HG03064 (cell line): ENCODE measurements at regions not wholly inside any gene's neighbourhood (a gene's known extent, or its start where the extent isn't known, plus 50 kb on each side); places are given as distances from the start of the nearest gene placed in this dataset.

Source experiments
- ATAC-seq: cut with Tn5 transposase; IDR thresholded peaks from one replicate; pipeline ENCODE4 v1.9.1; 2021; ENCODE audit warnings: low read depth; ENCODE audit not compliant: unreplicated experiment

GRCh38 chr1:81369833-81370232, 430.9 kb upstream of the ADGRL2 start:
- no peak for ATAC-seq

- ATAC-seq = no peak
These were observed 434.6 kb upstream of the ADGRL2 start for GRCh38 chr1:81366173-81366572.

- no peak for ATAC-seq
These were observed 436.6 kb upstream of the ADGRL2 start for GRCh38 chr1:81364088-81364487.

GRCh38 chr1:81358151-81358550, 442.6 kb upstream of the ADGRL2 start:
- no peak for ATAC-seq

GRCh38 chr1:81351864-81352263, 448.9 kb upstream of the ADGRL2 start:
- no peak for ATAC-seq

GRCh38 chr1:81349194-81349965, 451.4 kb upstream of the ADGRL2 start:
- no peak for ATAC-seq

- ATAC-seq = no peak
These were observed 455.6 kb upstream of the ADGRL2 start for GRCh38 chr1:81345110-81345509.

GRCh38 chr1:81340239-81340638, 460.5 kb upstream of the ADGRL2 start:
- no peak for ATAC-seq

- no peak for ATAC-seq
These were observed 463.5 kb upstream of the ADGRL2 start for GRCh38 chr1:81337226-81337625.

- no peak for ATAC-seq
These were observed 464.9 kb upstream of the ADGRL2 start for GRCh38 chr1:81335876-81336275.

GRCh38 chr1:81330521-81330920, 470.2 kb upstream of the ADGRL2 start:
- no peak for ATAC-seq

- ATAC-seq = no peak
These were observed 470.6 kb upstream of the ADGRL2 start for GRCh38 chr1:81330111-81330510.

GRCh38 chr1:81329041-81329440, 471.7 kb upstream of the ADGRL2 start:
- ATAC-seq = no peak

GRCh38 chr1:81327743-81328142, 473.0 kb upstream of the ADGRL2 start:
- ATAC-seq = no peak

GRCh38 chr1:81327103-81327710, 473.5 kb upstream of the ADGRL2 start:
- no peak for ATAC-seq

GRCh38 chr1:81326212-81326611, 474.5 kb upstream of the ADGRL2 start:
- ATAC-seq = no peak

- ATAC-seq = no peak
These were observed 475.3 kb upstream of the ADGRL2 start for GRCh38 chr1:81325397-81325796.

GRCh38 chr1:81323862-81324261, 476.9 kb upstream of the ADGRL2 start:
- ATAC-seq = no peak

GRCh38 chr1:81317191-81317590, 483.5 kb upstream of the ADGRL2 start:
- ATAC-seq = no peak

GRCh38 chr1:81314513-81315233, 486.1 kb upstream of the ADGRL2 start:
- no peak for ATAC-seq

GRCh38 chr1:81313289-81313688, 487.4 kb upstream of the ADGRL2 start:
- no peak for ATAC-seq
